CD14-positive monocyte (primary cell): ENCODE measurements at regions not wholly inside any gene's neighbourhood (a gene's known extent, or its start where the extent isn't known, plus 50 kb on each side); places are given as distances from the start of the nearest gene placed in this dataset.

ENCODE experiments used
- DNase-seq, 3 donors: peaks; one replicate each; pipeline ENCODE4 v3.0.0-alpha.2; 2011 to 2022
- H2AFZ ChIP-seq: 2 replicates; pipeline ENCODE4 v1.6.0; 2012; ENCODE audit warnings: mild to moderate bottlenecking, low read depth, low read length, inconsistent platforms; ENCODE audit not compliant: insufficient read depth, poor library complexity, severe bottlenecking
- H3K27ac ChIP-seq, 2 donors: 1 replicate in 1 of 2; 2 replicates in 1 of 2; pipeline ENCODE4 v1.5.1; 2012 to 2013; ENCODE audit warnings: low read length in 2 of 2, control low read depth in 1 of 2, inconsistent platforms in 1 of 2, low read depth in 1 of 2, mild to moderate bottlenecking in 1 of 2
- H3K27me3 ChIP-seq, 2 donors: one replicate each; pipeline versions ENCODE4 v1.6.0 to v1.6.1; 2011 to 2013; ENCODE audit warnings: low read length in 2 of 2; ENCODE audit not compliant: control insufficient read depth in 2 of 2, insufficient read depth in 2 of 2
- H3K36me3 ChIP-seq, 2 donors: replicated peaks in 1 of 2; 1 replicate in 1 of 2; 2 replicates in 1 of 2; pipeline versions ENCODE4 v1.5.1 to v1.6.1; 2012 to 2013; ENCODE audit warnings: low read length in 2 of 2, control low read depth in 1 of 2, inconsistent platforms in 1 of 2, mild to moderate bottlenecking in 1 of 2; ENCODE audit not compliant: insufficient read depth in 2 of 2, control insufficient read depth in 1 of 2
- H3K4me1 ChIP-seq, 2 donors: 1 replicate in 1 of 2; 2 replicates in 1 of 2; pipeline versions ENCODE4 v1.5.1 to v1.6.1; 2012 to 2013; ENCODE audit warnings: low read length in 2 of 2, control low read depth in 1 of 2, inconsistent platforms in 1 of 2, mild to moderate bottlenecking in 1 of 2, moderate library complexity in 1 of 2; ENCODE audit not compliant: insufficient read depth in 2 of 2, control insufficient read depth in 1 of 2
- H3K4me2 ChIP-seq: replicated peaks from 2 replicates; pipeline ENCODE3; 2012; ENCODE audit warnings: low read length, moderate library complexity, mild to moderate bottlenecking; ENCODE audit not compliant: poor library complexity, severe bottlenecking; ENCODE audit errors: extremely low read depth
- H3K4me3 ChIP-seq, 3 experiments: fragments of 200-600 bp in 1 of 3; sonication (generic) in 1 of 3; replicated peaks in 1 of 3; 1 replicate in 2 of 3; 2 replicates in 1 of 3; pipeline ENCODE4 v1.5.1; 2011 to 2013; ENCODE audit warnings: low read length in 3 of 3, mild to moderate bottlenecking in 3 of 3, control low read depth in 2 of 3, low read depth in 2 of 3, inconsistent platforms in 1 of 3, moderate library complexity in 1 of 3
- H3K79me2 ChIP-seq: 2 replicates; pipeline ENCODE4 v1.6.0; 2012; ENCODE audit warnings: mild to moderate bottlenecking, control low read depth, inconsistent platforms, low read length, moderate library complexity; ENCODE audit not compliant: insufficient read depth
- H3K9ac ChIP-seq: 2 replicates; pipeline ENCODE4 v1.6.0; 2017; ENCODE audit warnings: low read length, mild to moderate bottlenecking; ENCODE audit not compliant: insufficient read depth, poor library complexity, severe bottlenecking
- H3K9me3 ChIP-seq, 2 donors: replicated peaks in 1 of 2; 1 replicate in 1 of 2; 2 replicates in 1 of 2; pipeline versions ENCODE4 v1.5.1 to v1.6.1; 2012 to 2013; ENCODE audit warnings: low read length in 2 of 2, control low read depth in 1 of 2; ENCODE audit not compliant: control insufficient read depth in 1 of 2, insufficient read depth in 1 of 2
- H4K20me1 ChIP-seq: 2 replicates; pipeline ENCODE4 v1.6.0; 2012; ENCODE audit warnings: mild to moderate bottlenecking, low read length, control low read depth, moderate library complexity; ENCODE audit not compliant: insufficient read depth
- H3K27ac Mint-ChIP-seq, 7 donors: one replicate each; pipeline ENCODE4 v1.8.0; 2020; ENCODE audit warnings: mild to moderate bottlenecking in 7 of 7, mixed read lengths in 7 of 7, moderate library complexity in 6 of 7, inconsistent platforms in 2 of 7
- H3K27me3 Mint-ChIP-seq, 3 donors: one replicate each; pipeline ENCODE4 v1.8.0; 2021 to 2022; ENCODE audit warnings: low read depth in 3 of 3, mild to moderate bottlenecking in 3 of 3, mixed read lengths in 3 of 3, moderate library complexity in 3 of 3, inconsistent platforms in 1 of 3
- H3K36me3 Mint-ChIP-seq, 2 donors: one replicate each; pipeline ENCODE4 v1.8.0; 2020; ENCODE audit warnings: mixed read lengths in 2 of 2, inconsistent platforms in 1 of 2, mild to moderate bottlenecking in 1 of 2
- H3K4me1 Mint-ChIP-seq: one replicate; pipeline ENCODE4 v1.8.0; 2020; ENCODE audit warnings: mild to moderate bottlenecking, mixed read lengths
- H3K4me3 Mint-ChIP-seq, 2 donors: one replicate each; pipeline ENCODE4 v1.8.0; 2020; ENCODE audit warnings: mild to moderate bottlenecking in 2 of 2, mixed read lengths in 2 of 2, moderate library complexity in 1 of 2
- H3K9me3 Mint-ChIP-seq, 7 donors: one replicate each; pipeline ENCODE4 v1.8.0; 2020 to 2022; ENCODE audit warnings: mixed read lengths in 7 of 7, mild to moderate bottlenecking in 6 of 7, moderate library complexity in 6 of 7, inconsistent platforms in 2 of 7
- WGBS: methylation state at CpG from one replicate; pipeline ENCODE4 v1.1.5; 2013; ENCODE audit warnings: missing lambda C conversion rate; ENCODE audit not compliant: insufficient coverage; 5-methylcytosine and 5-hydroxymethylcytosine counted together
- intact Hi-C, 2 donors: fragments of 100-400 bp; cut with micrococcal nuclease; formaldehyde crosslinking; loops; one replicate each; pipeline versions ENCODE4 v1.15.0 to v1.15.1; 2023
- TF ChIP-seq, protein P1 (sequence below): fragments of 200-600 bp; IDR thresholded peaks from one replicate; pipeline ENCODE4 v1.8.0; 2022; ENCODE audit warnings: antibody characterized with exemption, mild to moderate bottlenecking

DNA sequence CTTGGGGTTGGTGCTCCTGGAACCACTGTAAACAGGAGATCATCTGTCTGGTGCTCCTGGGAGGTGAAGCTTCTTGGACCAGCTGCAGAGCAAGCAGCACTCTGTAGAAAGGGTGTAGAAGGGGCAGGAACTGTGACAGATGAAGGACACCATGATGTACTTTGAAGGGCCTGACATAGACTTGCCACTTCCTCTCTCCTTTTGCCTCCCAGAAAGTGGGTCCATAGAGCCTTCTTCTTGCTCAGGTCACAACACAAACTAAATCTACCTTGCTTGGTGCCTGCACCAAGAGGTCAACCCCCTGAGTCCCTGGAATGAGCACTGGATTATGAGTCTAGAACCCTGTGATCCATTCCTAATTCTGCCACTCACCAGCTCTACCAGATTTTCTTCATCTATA, 176.1 kb upstream of the HES1 start:
- no peaks in the 10 kb centered on the region for H3K4me1 ChIP-seq
- Mint-ChIP-seq H3K36me3 (no peaks in the 10 kb centered on the region), H3K27ac (no peak overlapping the region), H3K9me3 (peaks cover 2 to 14% (median 10%) of the 10 kb centered on the region in 7 donors), H3K4me3 (peak overlapping the region in 1 of 2 donors; percentile 35), H3K4me1 (no peaks in the 10 kb centered on the region), H3K27me3 (peaks cover 26 to 46% (median 36%) of the 10 kb centered on the region in 3 donors)
- no peak overlapping the region for H3K27ac ChIP-seq
- no peak overlapping the region for H3K9ac ChIP-seq
- H3K4me3 ChIP-seq: no peak overlapping the region
- no peak overlapping the region for H2AFZ ChIP-seq
- no peak for DNase-seq
- H3K36me3 ChIP-seq: no peaks in the 10 kb centered on the region
- no peak overlapping the region for H3K4me2 ChIP-seq
- no peaks in the 10 kb centered on the region for H3K79me2 ChIP-seq
- H3K9me3 ChIP-seq: peaks cover 0 to 8% of the 10 kb centered on the region in 2 donors
- TF ChIP-seq, protein P1, sequence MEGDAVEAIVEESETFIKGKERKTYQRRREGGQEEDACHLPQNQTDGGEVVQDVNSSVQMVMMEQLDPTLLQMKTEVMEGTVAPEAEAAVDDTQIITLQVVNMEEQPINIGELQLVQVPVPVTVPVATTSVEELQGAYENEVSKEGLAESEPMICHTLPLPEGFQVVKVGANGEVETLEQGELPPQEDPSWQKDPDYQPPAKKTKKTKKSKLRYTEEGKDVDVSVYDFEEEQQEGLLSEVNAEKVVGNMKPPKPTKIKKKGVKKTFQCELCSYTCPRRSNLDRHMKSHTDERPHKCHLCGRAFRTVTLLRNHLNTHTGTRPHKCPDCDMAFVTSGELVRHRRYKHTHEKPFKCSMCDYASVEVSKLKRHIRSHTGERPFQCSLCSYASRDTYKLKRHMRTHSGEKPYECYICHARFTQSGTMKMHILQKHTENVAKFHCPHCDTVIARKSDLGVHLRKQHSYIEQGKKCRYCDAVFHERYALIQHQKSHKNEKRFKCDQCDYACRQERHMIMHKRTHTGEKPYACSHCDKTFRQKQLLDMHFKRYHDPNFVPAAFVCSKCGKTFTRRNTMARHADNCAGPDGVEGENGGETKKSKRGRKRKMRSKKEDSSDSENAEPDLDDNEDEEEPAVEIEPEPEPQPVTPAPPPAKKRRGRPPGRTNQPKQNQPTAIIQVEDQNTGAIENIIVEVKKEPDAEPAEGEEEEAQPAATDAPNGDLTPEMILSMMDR: no peak
- H4K20me1 ChIP-seq: no peaks in the 10 kb centered on the region
- H3K27me3 ChIP-seq: peaks cover 28 to 34% of the 10 kb centered on the region in 2 donors
- intact Hi-C loops: no loop called here

DNA sequence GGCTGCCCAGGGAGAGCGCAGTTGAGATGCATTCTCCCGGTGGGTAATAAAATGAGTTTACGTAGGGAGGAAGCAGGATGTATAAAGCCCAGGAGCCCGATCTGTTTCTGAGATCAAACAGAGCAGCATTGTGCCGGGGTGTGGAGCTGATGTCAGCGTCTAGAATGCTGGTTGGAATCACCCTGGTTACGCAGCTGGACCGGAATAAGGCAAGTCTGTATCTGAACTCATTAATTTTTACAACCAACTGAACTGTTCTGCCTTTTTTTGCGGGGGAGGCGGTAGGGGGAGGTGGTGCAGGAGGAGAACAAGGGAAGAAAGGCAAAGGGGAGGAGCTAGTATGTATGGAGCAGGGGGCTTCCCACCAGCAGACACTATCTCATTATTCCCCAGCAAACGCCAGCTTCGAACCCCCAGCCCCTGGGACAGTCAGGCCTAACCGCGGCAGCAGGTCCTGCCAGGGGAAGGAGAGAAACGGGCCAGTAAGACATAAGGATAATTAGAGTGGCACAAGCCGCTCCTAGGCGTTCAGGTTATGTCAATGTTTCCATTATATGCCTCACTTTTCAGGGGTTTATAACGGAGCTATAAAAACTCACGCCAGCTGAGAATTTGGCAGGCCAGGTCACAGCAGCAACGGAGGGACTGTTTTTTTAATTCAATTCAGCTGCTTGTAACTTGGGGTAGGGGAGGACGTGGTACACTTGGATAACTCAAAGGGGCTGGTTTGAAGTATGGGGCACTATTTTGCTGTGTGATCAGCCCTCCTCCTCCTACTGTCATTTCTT, 175.3 kb upstream of the HES1 start:
- Histone ChIP-seq H4K20me1 (no peaks in the 10 kb centered on the region), H3K79me2 (no peaks in the 10 kb centered on the region), H3K36me3 (no peaks in the 10 kb centered on the region), H3K27me3 (peaks cover 31 to 40% of the 10 kb centered on the region in 2 donors), H3K27ac (no peak overlapping the region), H3K4me3 (no peak overlapping the region), H3K9me3 (peaks cover 0 to 5% of the 10 kb centered on the region in 2 donors), H3K4me2 (no peak overlapping the region), H3K4me1 (no peaks in the 10 kb centered on the region), H2AFZ (no peak overlapping the region), H3K9ac (no peak overlapping the region)
- Mint-ChIP-seq H3K4me1 (peaks cover 1% of the 10 kb centered on the region), H3K27ac (no peak overlapping the region), H3K36me3 (no peaks in the 10 kb centered on the region), H3K27me3 (peaks cover 27 to 49% (median 36%) of the 10 kb centered on the region in 3 donors), H3K9me3 (peaks cover 0 to 6% (median 4%) of the 10 kb centered on the region in 7 donors), H3K4me3 (peak overlapping the region in 1 of 2 donors; percentile 21)
- intact Hi-C loops: no loop called here
- TF ChIP-seq, protein P1: no peak
- WGBS: 83% methylated on average over 10 of the region's 21 CpGs
- DNase-seq: no peak
